ENCODE measurements at regions not wholly inside any gene's neighbourhood (a gene's known extent, or its start where the extent isn't known, plus 50 kb on each side); places are given as distances from the start of the nearest gene placed in this dataset.

GRCh38 chr2:67838205-67838604, 224.6 kb downstream of the C1D start:
- no peak for DNase-seq (ENCODE audit: low read depth)

GRCh38 chr2:67839242-67839641, 223.6 kb downstream of the C1D start:
- peak; percentile 34 for DNase-seq (ENCODE audit: low read depth)

- peak; percentile 30 for DNase-seq (ENCODE audit: low read depth)
Observed at GRCh38 chr2:67839668-67840067, 223.1 kb downstream of the C1D start.

GRCh38 chr2:67840460-67841068, 222.2 kb downstream of the C1D start:
- peak; percentile 78 for DNase-seq (ENCODE audit: low read depth)

- DNase-seq (ENCODE audit: low read depth) = no peak
Observed at GRCh38 chr2:67841711-67842110, 221.1 kb downstream of the C1D start.

- DNase-seq (ENCODE audit: low read depth) = no peak
Observed at GRCh38 chr2:67842375-67842959, 220.3 kb downstream of the C1D start.

GRCh38 chr2:67844024-67844540, 218.7 kb downstream of the C1D start:
- no peak for DNase-seq (ENCODE audit: low read depth)

- DNase-seq (ENCODE audit: low read depth) = no peak
Observed at GRCh38 chr2:67845621-67846369, 217.0 kb downstream of the C1D start.

GRCh38 chr2:67846370-67847070, 216.3 kb downstream of the C1D start:
- DNase-seq (ENCODE audit: low read depth) = peak; percentile 96

GRCh38 chr2:67848551-67849285, 214.1 kb downstream of the C1D start:
- no peak for DNase-seq (ENCODE audit: low read depth)

GRCh38 chr2:67851016-67851415, 211.8 kb downstream of the C1D start:
- DNase-seq (ENCODE audit: low read depth) = no peak

GRCh38 chr2:67851956-67852824, 210.6 kb downstream of the C1D start:
- no peak for DNase-seq (ENCODE audit: low read depth)

GRCh38 chr2:67854103-67854743, 208.6 kb downstream of the C1D start:
- no peak for DNase-seq (ENCODE audit: low read depth)

GRCh38 chr2:67854798-67855197, 208.0 kb downstream of the C1D start:
- DNase-seq (ENCODE audit: low read depth) = no peak

- DNase-seq (ENCODE audit: low read depth) = no peak
Observed at GRCh38 chr2:67856866-67857265, 205.9 kb downstream of the C1D start.

GRCh38 chr2:67857836-67858235, 205.0 kb downstream of the C1D start:
- DNase-seq (ENCODE audit: low read depth) = no peak

GRCh38 chr2:67858886-67859285, 203.9 kb downstream of the C1D start:
- DNase-seq (ENCODE audit: low read depth) = no peak

- DNase-seq (ENCODE audit: low read depth) = no peak
Observed at GRCh38 chr2:67865917-67866316, 196.9 kb downstream of the C1D start.

GRCh38 chr2:67867735-67868134, 195.1 kb downstream of the C1D start:
- DNase-seq (ENCODE audit: low read depth) = peak; percentile 61

GRCh38 chr2:67871686-67872412, 191.0 kb downstream of the C1D start:
- DNase-seq (ENCODE audit: low read depth) = peak; percentile 75
